ENCODE measurements at regions not wholly inside any gene's neighbourhood (a gene's known extent, or its start where the extent isn't known, plus 50 kb on each side); places are given as distances from the start of the nearest gene placed in this dataset.
"Not testable (repeated sequence)": the region's sequence is repeated elsewhere in the genome, so short reads cannot be mapped to it uniquely, and the experiment has no call there.

- no peak for DNase-seq
Measured at GRCh38 chr6:95867205-95867604, 148.6 kb upstream of the FUT9 start.

- no peak for DNase-seq
Measured at GRCh38 chr6:95877480-95877879, 138.3 kb upstream of the FUT9 start.

- DNase-seq, result no peak
Measured at GRCh38 chr6:95879856-95880255, 135.9 kb upstream of the FUT9 start.

GRCh38 chr6:95882371-95882770, 133.4 kb upstream of the FUT9 start:
- no peak for DNase-seq

GRCh38 chr6:95888711-95889110, 127.1 kb upstream of the FUT9 start:
- DNase-seq, result not testable (repeated sequence)

- DNase-seq, result no peak
Measured at GRCh38 chr6:95905132-95905531, 110.6 kb upstream of the FUT9 start.

- DNase-seq, result peak in 1 of 4 experiments; percentile 15
Measured at GRCh38 chr6:95917034-95917433, 98.7 kb upstream of the FUT9 start.

GRCh38 chr6:95923518-95923917, 92.3 kb upstream of the FUT9 start:
- no peak for DNase-seq

GRCh38 chr6:95935736-95936135, 80.0 kb upstream of the FUT9 start:
- no peak for DNase-seq

- DNase-seq, result no peak
Measured at GRCh38 chr6:95946906-95947305, 68.9 kb upstream of the FUT9 start.

- no peak for DNase-seq
Measured at GRCh38 chr6:95948324-95948723, 67.5 kb upstream of the FUT9 start.

GRCh38 chr6:95949985-95950384, 65.8 kb upstream of the FUT9 start:
- no peak for DNase-seq

GRCh38 chr6:95958686-95959085, 57.1 kb upstream of the FUT9 start:
- no peak for DNase-seq

- no peak for DNase-seq
Measured at GRCh38 chr6:95959261-95959660, 56.5 kb upstream of the FUT9 start.

All from activated CD4-positive, CD25-positive, alpha-beta regulatory T cell (primary cell).